ENCODE measurements at regions not wholly inside any gene's neighbourhood (a gene's known extent, or its start where the extent isn't known, plus 50 kb on each side); places are given as distances from the start of the nearest gene placed in this dataset.
"Not testable (repeated sequence)": the region's sequence is repeated elsewhere in the genome, so short reads cannot be mapped to it uniquely, and the experiment has no call there.

DNA sequence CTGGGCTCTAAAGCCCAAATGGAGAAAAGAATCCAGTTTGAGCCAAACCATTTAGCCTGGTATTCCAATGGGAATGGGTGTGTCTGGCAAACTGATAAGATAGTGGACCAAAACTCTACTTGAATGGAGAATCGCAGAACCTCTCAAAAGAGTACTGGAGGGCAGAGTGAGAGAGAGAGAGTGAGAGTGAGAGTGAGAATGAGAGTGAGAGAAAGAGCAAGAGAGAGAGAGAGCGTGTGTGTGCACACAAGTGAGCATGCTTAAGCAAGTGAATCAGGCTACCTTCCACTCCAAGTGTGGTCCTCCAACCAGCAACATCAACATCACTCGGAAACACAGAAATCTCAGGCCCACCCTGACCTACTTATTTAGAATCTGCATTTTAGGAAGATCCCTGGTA, 58.8 kb downstream of the UQCRFS1 start:
- no peak for DNase-seq

DNA sequence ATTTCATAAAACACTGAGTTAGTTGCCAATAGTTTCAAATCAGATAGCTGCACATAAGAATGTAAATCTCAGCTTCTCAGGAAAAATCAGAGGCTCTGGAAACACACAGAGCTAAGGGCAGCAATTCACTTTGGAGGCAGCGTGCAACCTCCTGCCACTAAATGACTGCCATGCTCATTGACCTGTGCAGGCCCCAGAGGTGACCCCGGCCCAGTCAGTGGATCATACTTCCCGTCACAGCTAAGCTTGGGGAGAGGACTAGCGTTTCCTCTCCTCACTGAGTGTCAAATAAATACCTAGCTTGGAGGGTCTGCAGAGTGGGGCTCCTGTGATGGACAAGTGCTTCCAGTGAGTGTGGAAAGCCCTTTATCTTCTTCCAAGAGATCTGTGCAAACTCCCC, 67.2 kb downstream of the UQCRFS1 start:
- no peak for DNase-seq

DNA sequence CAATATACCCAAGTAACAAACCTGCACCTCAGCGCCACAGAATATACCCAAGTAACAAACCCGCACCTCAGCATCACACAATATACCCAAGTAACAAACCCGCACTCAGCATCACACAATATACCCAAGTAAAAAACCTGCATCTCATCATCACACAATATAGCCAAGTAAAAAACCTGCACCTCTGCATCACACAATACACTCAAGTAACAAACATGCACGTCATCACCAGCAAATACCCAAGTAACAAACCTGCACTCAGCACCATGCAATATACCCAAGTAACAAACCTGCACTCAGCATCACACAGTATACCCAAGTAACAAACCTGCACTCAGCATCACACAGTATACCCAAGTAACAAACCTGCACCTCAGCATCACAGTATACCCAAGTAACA, 69.8 kb downstream of the UQCRFS1 start:
- DNase-seq, result no peak

DNA sequence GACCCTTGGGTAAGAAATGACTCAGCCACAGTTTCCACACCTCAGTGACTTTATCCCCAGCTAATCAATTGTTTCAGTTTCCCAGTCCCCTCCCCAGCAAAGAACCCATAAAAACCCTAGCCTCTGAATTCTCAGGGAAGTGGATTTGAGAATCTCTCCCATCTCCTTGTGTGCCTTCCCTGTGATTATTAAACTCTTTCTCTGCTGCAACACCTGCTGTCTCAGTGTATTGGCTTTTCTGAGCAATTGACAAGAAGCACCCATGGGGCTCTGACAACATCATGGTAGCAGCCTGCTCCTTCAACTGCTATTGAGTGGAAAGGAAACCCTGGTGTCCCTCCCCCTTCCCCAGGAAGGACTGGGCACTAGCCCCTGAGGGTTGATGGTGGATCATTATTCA, 73.7 kb downstream of the UQCRFS1 start:
- DNase-seq, result no peak

DNA sequence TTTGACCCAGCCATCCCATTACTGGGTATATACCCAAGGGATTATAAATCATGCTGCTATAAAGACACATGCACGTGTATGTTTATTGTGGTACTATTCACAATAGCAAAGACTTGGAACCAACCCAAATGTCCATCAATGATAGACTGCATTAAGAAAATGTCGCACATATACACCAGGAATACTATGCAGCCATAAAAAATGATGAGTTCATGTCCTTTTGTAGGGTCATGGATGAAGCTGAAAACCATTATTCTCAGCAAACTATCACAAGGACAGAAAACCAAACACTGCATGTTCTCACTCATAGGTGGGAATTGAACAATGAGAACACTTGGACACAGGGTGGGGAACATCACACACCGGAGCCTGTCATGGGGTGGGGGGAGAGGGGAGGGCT, 74.7 kb downstream of the UQCRFS1 start:
- DNase-seq, result not testable (repeated sequence)

DNA sequence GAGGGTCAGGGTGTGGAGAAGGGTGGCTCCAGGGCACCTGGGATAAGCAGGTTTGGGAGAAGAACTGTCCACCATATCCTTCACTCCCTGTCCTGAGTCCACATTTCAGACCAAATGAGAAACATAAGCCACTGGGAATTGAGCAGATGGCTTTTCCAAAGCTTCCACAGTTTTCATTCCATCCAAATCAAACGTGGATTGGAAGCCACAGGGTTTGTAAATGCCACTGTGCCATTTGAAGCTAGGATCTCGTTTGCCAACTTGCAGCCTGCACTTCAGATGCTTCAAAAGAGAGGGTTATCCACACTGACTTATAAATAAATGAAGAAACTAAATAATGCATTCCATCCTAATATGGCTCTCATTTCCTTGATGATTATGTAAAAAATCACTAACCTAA, 81.5 kb downstream of the UQCRFS1 start:
- no peak for DNase-seq

DNA sequence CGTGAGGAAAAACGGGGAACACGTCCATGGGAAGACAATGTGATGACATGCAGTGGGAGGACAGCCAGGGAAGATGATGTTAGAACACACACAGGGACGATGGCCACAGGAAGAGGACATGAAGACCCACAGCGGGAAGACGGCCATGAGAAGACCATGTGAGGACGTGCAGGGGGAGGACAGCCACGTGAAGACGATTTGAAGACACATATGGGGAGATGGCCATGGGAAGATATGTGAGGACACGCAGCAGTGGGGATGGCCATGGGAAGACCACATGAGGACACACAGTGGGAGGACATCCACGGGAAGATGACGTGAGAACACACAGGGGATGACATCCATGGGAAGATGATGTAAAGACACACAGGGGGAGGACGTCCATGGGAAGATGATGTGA, 83.8 kb downstream of the UQCRFS1 start:
- no peak for DNase-seq

DNA sequence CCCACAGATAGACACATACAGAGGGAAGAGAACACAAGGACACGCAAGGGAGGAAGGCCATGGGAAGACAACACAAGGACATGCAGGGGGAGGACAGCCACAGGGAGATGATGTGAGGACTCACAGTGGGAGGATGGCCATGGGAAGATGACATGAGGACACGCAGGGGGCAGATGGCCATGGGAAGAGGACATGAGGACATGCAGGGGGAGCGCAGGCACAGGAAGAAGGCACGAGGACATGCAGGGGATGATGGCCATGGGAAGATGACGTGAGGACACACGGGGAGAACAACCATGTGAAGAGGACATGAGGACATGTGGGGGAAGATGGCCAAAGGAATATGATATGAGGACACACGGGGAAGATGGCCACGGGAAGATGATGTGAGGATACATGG, 84.7 kb downstream of the UQCRFS1 start:
- DNase-seq, result no peak

DNA sequence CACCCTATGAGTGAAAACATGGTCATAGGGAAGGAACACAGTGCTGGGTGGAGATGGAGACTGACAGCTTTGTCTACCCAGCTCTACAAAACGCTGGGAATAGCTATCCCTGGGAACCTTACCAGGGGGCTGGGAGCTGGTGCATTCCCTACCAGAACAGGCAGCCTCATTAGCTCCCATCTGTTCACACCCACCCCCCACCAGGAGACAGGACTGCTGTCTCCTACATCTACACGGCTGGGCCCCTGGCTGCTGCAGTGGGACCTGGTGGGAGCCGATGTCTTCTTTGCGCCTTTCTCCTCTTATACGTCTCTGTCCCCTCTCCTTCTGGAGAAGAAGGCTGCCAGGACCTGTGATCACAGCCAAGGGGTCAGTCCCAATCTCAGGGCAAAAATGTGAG, 90.8 kb downstream of the UQCRFS1 start:
- DNase-seq, result no peak

DNA sequence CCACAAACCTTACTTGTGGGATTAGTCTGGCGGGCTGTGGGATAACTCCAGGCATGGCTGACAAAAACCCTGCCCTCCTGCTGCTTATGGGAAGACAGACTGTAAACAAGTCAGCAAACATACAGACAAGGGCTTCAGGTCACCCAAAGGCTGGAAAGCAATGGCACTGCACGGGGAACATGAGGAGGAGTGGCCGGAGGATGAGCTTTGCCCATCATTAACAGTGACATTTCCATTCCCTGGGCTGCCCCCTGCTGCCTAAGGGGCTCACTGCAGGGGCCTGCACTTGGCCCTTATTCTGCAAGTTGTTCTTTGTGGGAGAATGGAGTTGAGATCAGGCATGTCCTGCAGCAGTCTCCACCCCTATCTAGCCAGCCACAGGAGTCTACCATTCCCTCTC, 91.3 kb downstream of the UQCRFS1 start:
- DNase-seq, result no peak

DNA sequence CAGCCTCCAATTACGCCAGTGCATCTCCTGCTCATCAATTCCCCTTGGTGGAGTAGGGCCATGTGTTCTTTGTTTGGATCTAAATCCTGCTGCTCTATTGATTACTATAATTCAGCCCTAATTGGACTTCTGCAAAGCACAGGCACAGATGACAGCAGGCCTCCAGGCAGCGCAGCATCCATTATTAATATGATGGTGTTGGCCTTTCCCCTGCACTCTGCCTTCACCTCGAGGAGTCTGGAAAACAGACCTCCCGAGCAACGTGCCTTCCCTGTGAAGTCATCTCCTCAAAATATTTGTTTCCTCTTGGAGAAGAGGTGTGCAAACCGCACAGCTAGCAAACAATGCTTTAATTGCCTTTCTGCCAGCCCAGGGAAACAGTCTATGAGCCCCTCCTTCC, 92.5 kb downstream of the UQCRFS1 start:
- DNase-seq, result no peak

DNA sequence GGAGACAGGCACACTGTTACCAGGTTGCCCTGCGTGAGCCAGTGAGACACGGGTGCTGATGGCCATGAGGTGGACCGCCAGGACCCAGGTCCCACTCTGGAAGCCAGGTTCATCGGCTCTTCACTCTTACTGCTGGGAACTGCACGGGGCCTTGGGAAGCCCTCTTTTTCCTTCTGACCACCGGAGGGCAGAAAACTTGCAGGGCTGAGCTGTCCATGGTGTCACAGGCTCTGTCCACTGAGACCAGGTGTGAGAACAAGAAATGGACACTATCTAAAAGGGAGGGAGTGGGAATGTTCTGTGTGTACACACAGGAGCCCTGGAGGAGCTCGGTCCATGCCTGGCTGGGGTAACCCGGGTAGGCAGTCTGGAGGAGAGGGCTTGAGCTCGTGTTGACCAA, 93.4 kb downstream of the UQCRFS1 start:
- DNase-seq, result no peak

DNA sequence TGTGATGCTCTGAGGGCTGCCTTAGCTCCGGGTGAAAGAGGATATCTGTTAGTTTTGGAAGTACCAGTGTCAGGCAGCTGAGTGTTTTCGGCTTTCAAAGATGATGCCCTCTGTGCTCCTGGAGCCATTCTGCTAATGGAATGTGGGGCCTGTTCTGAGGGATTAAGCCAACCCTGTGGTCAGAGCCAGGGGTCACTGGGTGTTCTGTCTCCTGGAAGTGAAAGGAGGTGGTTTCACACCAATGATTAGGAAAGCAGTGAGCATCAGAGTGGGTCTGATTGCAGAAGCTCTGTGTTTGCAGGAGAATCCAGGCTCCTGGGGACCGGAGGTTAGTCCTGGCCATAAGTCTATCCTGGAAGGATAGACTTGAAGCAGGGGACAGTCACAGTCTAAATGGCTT, 94.6 kb downstream of the UQCRFS1 start:
- DNase-seq, result no peak

DNA sequence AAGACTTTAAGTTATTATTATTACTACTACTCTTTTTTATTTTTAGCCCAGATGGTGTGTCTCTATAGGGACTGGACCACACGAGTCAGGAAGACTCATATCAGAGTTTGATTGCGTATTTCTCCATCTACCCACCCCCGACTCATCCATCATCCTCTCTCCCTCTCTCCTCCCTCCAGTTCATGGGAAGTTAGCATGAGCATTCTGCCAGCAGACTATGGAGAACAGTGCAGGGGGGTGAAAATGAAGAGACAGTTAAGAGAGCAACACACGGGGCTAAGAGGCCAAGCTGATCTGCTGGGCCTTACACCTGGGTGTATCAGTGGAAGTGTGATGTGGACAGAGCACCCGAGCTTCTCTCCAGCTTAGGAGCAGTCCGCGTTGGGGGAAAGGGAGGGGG, 95.0 kb downstream of the UQCRFS1 start:
- no peak for DNase-seq

DNA sequence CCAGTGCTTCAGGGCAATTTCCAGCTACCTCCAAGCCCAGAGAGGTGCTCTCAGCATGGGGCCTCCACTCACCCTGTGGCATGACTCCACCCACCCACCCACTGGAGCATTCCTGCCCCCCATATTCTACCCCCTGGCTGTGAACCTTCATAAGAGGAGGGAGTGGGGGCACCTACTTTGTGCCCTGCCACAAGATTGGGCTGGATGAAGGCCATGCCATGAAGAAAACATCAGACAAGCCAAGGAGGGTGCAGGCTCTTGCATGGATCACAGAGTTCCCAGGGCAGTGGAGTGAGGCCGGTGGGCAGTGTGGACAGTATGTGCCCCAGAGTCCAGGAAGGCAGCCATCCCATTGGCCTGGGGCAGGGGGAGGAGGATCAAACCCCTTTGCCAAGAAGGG, 97.8 kb downstream of the UQCRFS1 start:
- no peak for DNase-seq

DNA sequence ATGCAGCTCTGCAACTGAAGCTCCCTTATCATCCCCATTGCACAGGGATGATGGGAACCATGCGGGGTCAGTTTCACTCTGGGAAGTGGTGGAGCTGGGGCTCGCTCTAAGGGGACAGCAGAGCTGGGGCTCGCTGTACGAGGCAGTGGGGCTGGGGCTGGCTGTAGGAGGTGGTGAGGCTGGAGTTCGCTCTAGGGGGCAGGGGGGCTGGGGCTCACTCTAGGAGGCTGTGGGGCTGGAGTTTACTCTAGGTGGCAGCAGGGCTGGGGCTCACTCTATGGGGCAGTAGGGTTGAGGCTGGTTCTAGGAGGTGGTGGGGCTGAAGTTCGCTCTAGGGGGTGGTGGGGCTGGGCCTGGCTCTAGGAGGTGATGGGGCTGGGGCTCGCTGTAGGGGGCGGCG, 99.1 kb downstream of the UQCRFS1 start:
- DNase-seq, result no peak

DNA sequence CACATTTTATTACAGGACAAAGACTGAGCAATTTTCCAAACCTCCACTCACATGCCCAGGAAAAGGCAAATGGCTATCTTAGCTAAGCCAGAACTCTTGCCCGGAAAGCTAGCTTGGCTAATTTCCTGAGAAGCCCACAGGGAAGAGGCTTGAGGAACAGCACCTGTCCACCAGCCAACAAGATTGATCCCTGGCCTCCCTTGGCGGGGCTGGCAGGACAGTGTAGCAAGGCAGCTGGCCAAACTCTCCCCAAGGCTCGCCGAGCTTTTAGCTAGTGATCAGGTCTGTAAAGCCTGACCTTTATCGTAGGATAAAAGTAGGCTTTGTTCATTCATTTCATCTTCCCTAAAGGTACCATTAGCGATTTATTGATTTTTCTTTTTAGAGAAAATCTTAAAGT, 101.4 kb downstream of the UQCRFS1 start:
- no peak for DNase-seq

DNA sequence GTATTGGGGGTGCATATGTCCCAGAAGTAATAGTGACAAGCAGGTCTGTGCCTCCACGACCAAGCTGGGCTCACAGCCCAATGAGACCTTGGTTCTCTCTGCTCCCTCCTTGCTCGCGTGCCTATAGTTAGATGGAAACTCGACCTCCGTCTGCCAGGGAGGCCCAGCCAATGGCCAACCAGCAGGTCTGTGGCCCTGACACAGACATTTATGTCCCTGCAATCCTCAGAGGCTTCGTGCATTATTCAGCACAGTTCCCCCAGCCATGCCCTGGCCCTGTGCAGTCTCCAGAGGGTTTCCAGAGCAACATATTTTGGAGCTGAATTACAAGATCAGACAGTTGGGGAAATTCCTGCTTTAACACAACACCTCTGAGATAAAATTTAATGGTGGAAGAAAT, 105.1 kb downstream of the UQCRFS1 start:
- DNase-seq, result no peak

DNA sequence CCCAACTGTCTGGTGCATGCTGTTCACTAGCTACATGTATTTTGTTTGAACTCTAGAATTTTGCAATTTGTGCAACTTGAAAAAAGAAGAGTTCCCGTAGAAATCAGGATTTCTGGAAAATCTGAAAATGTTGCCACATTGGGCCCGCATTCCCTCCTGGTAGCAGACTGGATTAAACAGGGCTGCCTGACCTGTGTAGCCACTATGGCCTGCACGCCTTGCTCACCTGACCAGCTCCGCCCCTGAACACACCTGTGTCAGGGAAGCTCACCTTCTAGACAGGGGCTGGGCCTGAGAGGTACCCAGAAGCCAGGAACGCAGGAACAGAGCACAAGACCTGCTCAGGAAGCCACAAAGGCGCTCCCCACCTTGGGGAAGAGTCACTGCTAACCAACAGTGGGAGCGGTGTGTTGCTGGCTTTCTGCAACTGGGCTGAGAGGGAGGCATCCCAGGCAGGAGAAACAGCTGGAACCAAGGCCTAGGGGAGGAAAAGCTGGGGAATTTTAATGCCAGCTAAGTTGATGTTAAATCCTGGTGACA, 106.5 kb downstream of the UQCRFS1 start:
- no peak for DNase-seq

DNA sequence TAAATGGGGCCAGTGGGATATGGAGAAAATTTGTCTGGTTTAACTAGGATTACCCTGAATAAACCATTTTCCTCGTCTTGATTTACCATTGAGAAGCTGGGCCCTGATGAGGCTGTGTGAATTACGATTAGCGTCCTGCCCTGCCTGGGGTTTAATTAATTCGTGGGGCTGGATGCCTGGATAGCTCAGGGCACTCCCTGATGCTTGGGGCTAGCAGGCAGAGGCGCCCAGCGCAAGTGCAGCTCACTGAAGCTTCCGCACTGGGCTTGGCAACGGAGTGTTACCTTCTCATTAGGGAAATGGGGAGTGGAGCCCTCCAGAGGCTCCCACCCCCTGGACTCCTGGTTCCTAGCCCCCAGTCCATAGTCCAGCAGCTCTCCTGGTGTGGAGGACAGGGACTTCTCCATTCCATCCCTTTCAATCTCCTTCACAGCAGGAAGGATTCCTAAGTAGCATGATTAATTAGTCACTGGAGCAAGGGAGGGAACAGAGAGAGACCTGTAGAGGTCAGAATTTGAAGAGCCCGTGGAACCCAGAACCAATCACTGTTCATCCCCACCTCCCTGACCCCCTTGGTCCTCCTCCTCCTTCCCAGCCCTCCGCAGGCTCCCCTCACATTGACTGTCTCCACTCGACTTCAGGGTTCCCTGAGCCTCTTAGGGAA, 107.2 kb downstream of the UQCRFS1 start:
- DNase-seq, result no peak

DNA sequence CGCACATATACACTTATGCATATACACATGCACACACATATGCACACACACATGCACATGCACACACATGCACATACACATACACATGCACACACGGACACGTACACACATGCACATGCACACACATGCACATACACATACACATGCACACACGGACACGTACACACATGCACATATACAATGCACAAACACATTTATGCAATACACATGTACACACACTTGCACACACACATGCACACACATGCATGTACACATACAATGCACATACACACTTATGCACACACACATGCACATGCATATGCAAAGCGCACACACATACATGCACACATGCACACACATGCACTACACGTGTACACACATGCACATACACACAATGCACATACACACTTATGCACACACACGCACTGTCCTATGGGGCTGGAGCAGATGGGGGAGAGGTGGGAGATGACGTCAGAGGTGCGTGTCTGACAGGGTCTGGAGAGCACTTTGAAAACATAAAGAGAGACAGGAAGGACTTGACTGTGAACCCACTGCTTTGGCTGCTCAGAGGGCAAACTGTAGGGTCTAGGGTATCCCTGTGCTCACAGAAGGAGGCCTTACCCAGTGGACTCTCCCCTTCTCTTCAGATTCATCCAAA, 108.2 kb downstream of the UQCRFS1 start:
- DNase-seq, result no peak

DNA sequence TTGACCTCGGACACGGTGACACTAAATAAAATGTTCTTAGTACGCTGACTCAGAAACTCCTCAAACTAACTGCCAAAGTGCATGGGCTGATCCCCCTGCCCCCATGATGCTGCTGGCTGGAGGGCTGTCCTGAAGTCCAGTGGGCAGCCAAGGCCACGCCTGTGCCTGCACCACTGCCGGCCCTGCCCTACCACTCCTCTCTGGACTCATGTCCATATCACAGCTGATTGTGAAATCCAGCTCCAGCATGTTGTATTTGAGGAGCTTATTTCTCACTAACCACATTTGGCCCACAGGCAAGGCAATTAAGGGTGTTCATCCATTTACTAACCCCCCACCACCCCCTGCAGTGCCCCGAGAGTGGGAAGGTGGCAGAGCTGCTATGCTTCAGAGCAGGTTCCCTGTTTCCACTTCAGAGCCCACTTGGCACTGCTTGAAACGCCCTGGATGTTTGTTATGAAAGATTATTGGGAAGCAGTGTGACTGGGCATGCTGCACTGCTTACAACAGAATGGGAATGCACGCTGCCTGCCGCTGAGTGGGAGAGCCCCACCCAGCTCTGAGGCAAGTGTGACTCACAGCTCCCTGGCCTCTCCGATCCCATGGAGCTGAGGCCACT, 114.0 kb downstream of the UQCRFS1 start:
- no peak for DNase-seq

DNA sequence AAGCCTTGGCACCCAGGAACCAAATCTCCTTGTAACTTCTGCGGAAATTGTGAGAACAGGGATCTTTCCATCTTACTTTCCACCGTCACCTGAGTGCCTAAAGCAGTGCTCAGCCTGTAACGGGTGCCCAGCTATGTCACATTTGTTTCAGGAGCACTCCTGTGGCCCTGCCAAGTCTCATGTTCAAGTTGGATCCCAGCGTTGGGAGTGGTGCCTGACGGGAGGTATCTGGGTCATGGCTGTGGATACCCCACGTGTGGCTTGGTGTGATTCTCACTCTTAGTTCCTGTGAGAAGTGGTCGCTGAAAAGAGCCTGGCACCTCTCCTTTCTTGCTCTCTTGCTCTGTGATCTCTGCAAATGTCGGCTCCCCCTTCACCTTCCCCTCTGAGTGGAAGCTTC, 114.9 kb downstream of the UQCRFS1 start:
- no peak for DNase-seq

DNA sequence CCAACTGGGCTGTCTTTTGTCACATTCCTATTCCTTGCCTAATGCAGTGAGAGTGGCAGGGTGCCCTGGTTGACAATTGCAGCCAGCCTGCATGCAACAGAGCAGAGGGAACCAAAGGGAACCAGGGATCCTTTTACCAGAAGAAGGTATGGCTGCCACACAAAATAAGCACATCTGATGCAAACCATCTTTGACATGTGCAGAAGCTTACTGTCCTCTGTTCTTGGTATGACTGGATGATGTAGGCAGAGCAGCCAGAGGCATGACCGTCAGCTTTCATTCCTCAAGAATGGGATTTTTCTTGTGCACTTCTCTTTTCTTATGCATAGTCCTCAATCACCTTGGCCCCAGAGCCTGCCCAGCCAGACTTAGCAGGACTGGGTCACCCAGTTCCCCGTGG, 116.1 kb downstream of the UQCRFS1 start:
- DNase-seq, result no peak

DNA sequence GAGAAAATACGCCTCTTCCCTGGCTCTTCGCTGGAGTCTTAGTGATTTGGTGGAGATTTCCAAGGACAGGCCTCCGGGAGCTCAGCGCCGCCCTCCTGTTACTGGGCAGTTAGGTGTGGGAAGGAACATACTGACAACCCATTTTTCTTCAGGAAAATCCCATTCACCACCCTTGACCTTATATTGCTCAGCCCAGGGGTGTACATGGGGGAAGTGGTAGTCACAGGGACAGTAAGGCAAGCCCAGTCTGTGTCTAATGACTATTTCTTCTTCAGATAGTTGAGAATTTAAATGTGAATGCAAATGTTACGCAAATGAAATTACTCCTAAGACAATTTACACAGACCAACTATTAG, 119.4 kb downstream of the UQCRFS1 start:
- DNase-seq, result no peak

All from DMS 273 treated with DMSO at 0.1 percent for 48 hours (cell line).